DND-41 (cell line): ENCODE measurements at regions not wholly inside any gene's neighbourhood (a gene's known extent, or its start where the extent isn't known, plus 50 kb on each side); places are given as distances from the start of the nearest gene placed in this dataset.

Experiments used
- ATAC-seq: fragments of 200-7000 bp; cut with Tn5 transposase; 3 replicates; pipeline ENCODE4 v1.9.1; 2021; ENCODE audit warnings: low read depth; ENCODE audit not compliant: insufficient read depth
- DNase-seq: peaks from one replicate; pipeline ENCODE4 v3.0.0-alpha.2; 2020
- H2AFZ ChIP-seq: 2 replicates; pipeline ENCODE4 v1.6.0; 2012; ENCODE audit warnings: low read depth, low read length
- H3K27ac ChIP-seq: 2 replicates; pipeline ENCODE4 v1.5.1; 2012; ENCODE audit warnings: low read length, inconsistent platforms
- H3K27me3 ChIP-seq: fragments of 200-600 bp; sonication (generic); 2 replicates; pipeline ENCODE4 v1.6.0; 2012; ENCODE audit warnings: low read length, mild to moderate bottlenecking, inconsistent platforms; ENCODE audit not compliant: insufficient read depth, poor library complexity
- H3K36me3 ChIP-seq: 2 replicates; pipeline ENCODE4 v1.5.1; 2012; ENCODE audit warnings: low read length, inconsistent platforms; ENCODE audit not compliant: insufficient read depth
- H3K4me1 ChIP-seq: 2 replicates; pipeline ENCODE4 v1.5.1; 2012; ENCODE audit warnings: mild to moderate bottlenecking, low read length; ENCODE audit not compliant: insufficient read depth
- H3K4me2 ChIP-seq: 2 replicates; pipeline ENCODE4 v1.6.0; 2012; ENCODE audit warnings: mild to moderate bottlenecking, moderate library complexity, low read length, inconsistent platforms; ENCODE audit not compliant: insufficient read depth
- H3K4me3 ChIP-seq, 2 experiments: fragments of 200-600 bp in 1 of 2; shearing (Covaris generic) in 1 of 2; 2 replicates each; pipeline ENCODE4 v1.5.1; 2012 to 2016; ENCODE audit warnings: inconsistent platforms in 2 of 2, low read length in 2 of 2, mild to moderate bottlenecking in 2 of 2, low read depth in 1 of 2, moderate library complexity in 1 of 2
- H3K79me2 ChIP-seq: 2 replicates; pipeline ENCODE4 v1.6.0; 2012; ENCODE audit warnings: low read length, inconsistent platforms; ENCODE audit not compliant: insufficient read depth
- H3K9ac ChIP-seq: 2 replicates; pipeline ENCODE4 v1.6.0; 2012; ENCODE audit warnings: low read depth, mild to moderate bottlenecking, inconsistent platforms, low read length, moderate library complexity
- H3K9me3 ChIP-seq: 2 replicates; pipeline ENCODE4 v1.5.1; 2012; ENCODE audit warnings: low read length, moderate library complexity, mild to moderate bottlenecking, inconsistent platforms; ENCODE audit not compliant: insufficient read depth, severe bottlenecking
- H4K20me1 ChIP-seq: 2 replicates; pipeline ENCODE4 v1.6.0; 2012; ENCODE audit warnings: low read length; ENCODE audit not compliant: insufficient read depth
- CTCF ChIP-seq: IDR thresholded peaks from 2 replicates; pipeline ENCODE4 v1.5.1; 2012; ENCODE audit warnings: borderline replicate concordance, low read length, moderate library complexity, mild to moderate bottlenecking; ENCODE audit not compliant: poor library complexity, severe bottlenecking; ENCODE audit errors: extremely low read depth
- EZH2 ChIP-seq: IDR thresholded peaks from 3 replicates; pipeline ENCODE4 v1.6.1; 2012; ENCODE audit warnings: borderline replicate concordance, low read depth, mild to moderate bottlenecking, moderate library complexity, low read length, inconsistent platforms; ENCODE audit not compliant: severe bottlenecking

- peaks cover 4% of the 10 kb centered on the region for H3K27me3 ChIP-seq
- no peak overlapping the region for H3K4me3 ChIP-seq
- H3K79me2 ChIP-seq: no peaks in the 10 kb centered on the region
- no peak overlapping the region for H3K9ac ChIP-seq
- no peaks in the 10 kb centered on the region for H3K4me1 ChIP-seq
- no peak for DNase-seq
- no peaks in the 10 kb centered on the region for H4K20me1 ChIP-seq
- no peak overlapping the region for H3K4me2 ChIP-seq
- H3K9me3 ChIP-seq: no peaks in the 10 kb centered on the region
- no peak for ATAC-seq
- TF ChIP-seq EZH2 (no peak), CTCF (no peak)
- H2AFZ ChIP-seq: no peak overlapping the region
- no peaks in the 10 kb centered on the region for H3K36me3 ChIP-seq
- no peak overlapping the region for H3K27ac ChIP-seq
These were observed 412.5 kb downstream of the CBLN4 start for GRCh38 chr20:55592866-55593265.

GRCh38 chr20:55586610-55587009, 418.7 kb downstream of the CBLN4 start:
- DNase-seq: no peak
- H3K4me1 ChIP-seq: no peaks in the 10 kb centered on the region
- peaks cover 7% of the 10 kb centered on the region for H3K27me3 ChIP-seq
- no peak overlapping the region for H3K9ac ChIP-seq
- ATAC-seq: no peak
- no peaks in the 10 kb centered on the region for H3K9me3 ChIP-seq
- H4K20me1 ChIP-seq: no peaks in the 10 kb centered on the region
- H3K36me3 ChIP-seq: no peaks in the 10 kb centered on the region
- H3K27ac ChIP-seq: no peak overlapping the region
- no peaks in the 10 kb centered on the region for H3K79me2 ChIP-seq
- H3K4me3 ChIP-seq: no peak overlapping the region
- no peak overlapping the region for H2AFZ ChIP-seq
- TF ChIP-seq EZH2: no peak
- TF ChIP-seq CTCF: no peak
- no peak overlapping the region for H3K4me2 ChIP-seq

DNA sequence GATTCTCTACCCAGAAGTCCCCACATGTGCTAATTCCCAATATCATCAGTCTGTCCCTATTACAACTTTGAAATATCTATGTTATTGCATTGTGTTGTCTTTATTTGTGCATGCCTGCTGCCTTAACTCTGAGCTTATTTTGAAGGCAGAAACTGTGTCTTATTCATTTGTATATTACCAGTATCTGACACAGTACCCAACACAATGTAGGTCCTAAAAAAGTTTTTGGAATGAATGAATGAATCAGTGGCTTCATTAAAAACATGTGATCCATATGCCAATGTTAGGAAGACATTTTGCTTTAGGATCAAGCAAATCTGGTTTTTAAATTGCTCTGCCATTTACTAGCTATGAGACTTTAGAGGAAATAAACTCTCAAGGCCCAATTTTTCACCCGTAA, 420.4 kb downstream of the CBLN4 start:
- DNase-seq: no peak
- no peak overlapping the region for H2AFZ ChIP-seq
- no peak overlapping the region for H3K27ac ChIP-seq
- no peaks in the 10 kb centered on the region for H3K9me3 ChIP-seq
- H3K4me2 ChIP-seq: no peak overlapping the region
- H4K20me1 ChIP-seq: no peaks in the 10 kb centered on the region
- no peaks in the 10 kb centered on the region for H3K36me3 ChIP-seq
- ATAC-seq: no peak
- H3K79me2 ChIP-seq: no peaks in the 10 kb centered on the region
- H3K27me3 ChIP-seq: peaks cover 7% of the 10 kb centered on the region
- H3K4me3 ChIP-seq: no peak overlapping the region
- TF ChIP-seq CTCF (no peak), EZH2 (no peak)
- no peaks in the 10 kb centered on the region for H3K4me1 ChIP-seq
- H3K9ac ChIP-seq: no peak overlapping the region

DNA sequence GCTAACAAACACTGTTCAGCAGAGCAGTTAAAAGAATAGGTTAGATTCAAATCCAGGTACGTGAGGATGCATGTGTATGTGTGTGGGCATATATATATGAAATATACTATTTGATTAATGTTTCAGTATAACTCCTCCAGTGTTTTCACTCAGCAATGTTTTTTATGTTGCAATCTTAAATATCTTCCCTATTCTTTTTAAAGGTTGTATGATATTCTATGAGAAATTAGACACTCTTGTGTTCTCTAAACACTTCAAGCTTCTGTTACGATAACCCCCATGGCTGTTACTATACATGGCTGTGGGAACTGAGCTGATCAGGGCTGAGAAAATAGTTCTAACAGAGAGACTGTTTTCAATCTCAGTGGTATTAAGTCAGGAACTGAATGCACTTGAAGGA, 421.0 kb downstream of the CBLN4 start:
- H3K27ac ChIP-seq: no peak overlapping the region
- H3K79me2 ChIP-seq: no peaks in the 10 kb centered on the region
- H3K36me3 ChIP-seq: no peaks in the 10 kb centered on the region
- no peaks in the 10 kb centered on the region for H3K4me1 ChIP-seq
- ATAC-seq: no peak
- no peak for TF ChIP-seq CTCF
- TF ChIP-seq EZH2: no peak
- peaks cover 7% of the 10 kb centered on the region for H3K27me3 ChIP-seq
- no peaks in the 10 kb centered on the region for H3K9me3 ChIP-seq
- no peak overlapping the region for H3K9ac ChIP-seq
- DNase-seq: no peak
- H4K20me1 ChIP-seq: no peaks in the 10 kb centered on the region
- H2AFZ ChIP-seq: no peak overlapping the region
- no peak overlapping the region for H3K4me2 ChIP-seq
- no peak overlapping the region for H3K4me3 ChIP-seq
